GM21576 (cell line): ENCODE measurements at regions not wholly inside any gene's neighbourhood (a gene's known extent, or its start where the extent isn't known, plus 50 kb on each side); places are given as distances from the start of the nearest gene placed in this dataset.

ENCODE experiments used
- ATAC-seq: cut with Tn5 transposase; IDR thresholded peaks from one replicate; pipeline ENCODE4 v1.9.1; 2021; ENCODE audit warnings: mild to moderate bottlenecking, moderate library complexity; ENCODE audit not compliant: unreplicated experiment

- peak; percentile 67 for ATAC-seq
These were observed 269.4 kb upstream of the TTC14 start for GRCh38 chr3:180332608-180333007.

- no peak for ATAC-seq
These were observed 266.9 kb upstream of the TTC14 start for GRCh38 chr3:180335050-180335449.

- no peak for ATAC-seq
These were observed 261.6 kb upstream of the TTC14 start for GRCh38 chr3:180340395-180340794.

- ATAC-seq: no peak
These were observed 260.4 kb upstream of the TTC14 start for GRCh38 chr3:180341516-180341915.

GRCh38 chr3:180351601-180352000, 250.4 kb upstream of the TTC14 start:
- ATAC-seq: no peak

- no peak for ATAC-seq
These were observed 249.7 kb upstream of the TTC14 start for GRCh38 chr3:180352261-180352660.

- ATAC-seq: no peak
These were observed 247.7 kb upstream of the TTC14 start for GRCh38 chr3:180354214-180354613.

- no peak for ATAC-seq
These were observed 243.8 kb upstream of the TTC14 start for GRCh38 chr3:180358179-180358578.

- ATAC-seq: no peak
These were observed 242.7 kb upstream of the TTC14 start for GRCh38 chr3:180359061-180359952.

- ATAC-seq: no peak
These were observed 242.0 kb upstream of the TTC14 start for GRCh38 chr3:180359953-180360279.

- ATAC-seq: no peak
These were observed 239.9 kb upstream of the TTC14 start for GRCh38 chr3:180362081-180362480.

- ATAC-seq: no peak
These were observed 226.1 kb upstream of the TTC14 start for GRCh38 chr3:180375831-180376230.

GRCh38 chr3:180378496-180378895, 223.5 kb upstream of the TTC14 start:
- no peak for ATAC-seq

- no peak for ATAC-seq
These were observed 219.3 kb upstream of the TTC14 start for GRCh38 chr3:180382638-180383180.

GRCh38 chr3:180383332-180384020, 218.5 kb upstream of the TTC14 start:
- ATAC-seq: no peak

GRCh38 chr3:180390313-180390712, 211.7 kb upstream of the TTC14 start:
- ATAC-seq: no peak

- no peak for ATAC-seq
These were observed 211.0 kb upstream of the TTC14 start for GRCh38 chr3:180391001-180391400.

GRCh38 chr3:180401226-180401625, 200.7 kb upstream of the TTC14 start:
- no peak for ATAC-seq

- peak; percentile 35 for ATAC-seq
These were observed 199.4 kb upstream of the TTC14 start for GRCh38 chr3:180402471-180403073.

GRCh38 chr3:180403156-180403555, 198.8 kb upstream of the TTC14 start:
- ATAC-seq: no peak

- peak; percentile 48 for ATAC-seq
These were observed 193.3 kb upstream of the TTC14 start for GRCh38 chr3:180408654-180409053.

- no peak for ATAC-seq
These were observed 192.8 kb upstream of the TTC14 start for GRCh38 chr3:180409170-180409569.
